Stimulated activated CD8-positive, alpha-beta memory T cell treated with anti-CD3 and anti-CD28 coated beads, Interleukin-12 subunit alpha, Interleukin-12 subunit beta, amount 100 ng/mL, for 1 hour (primary cell): ENCODE measurements at regions not wholly inside any gene's neighbourhood (a gene's known extent, or its start where the extent isn't known, plus 50 kb on each side); places are given as distances from the start of the nearest gene placed in this dataset.

Experiments
- DNase-seq: peaks from one replicate; pipeline ENCODE4 v3.0.0-alpha.2; 2020; ENCODE audit warnings: low read depth

GRCh38 chr16:86158688-86159360 lies 259.9 kb downstream of the IRF8 start:
- DNase-seq, result no peak

DNA sequence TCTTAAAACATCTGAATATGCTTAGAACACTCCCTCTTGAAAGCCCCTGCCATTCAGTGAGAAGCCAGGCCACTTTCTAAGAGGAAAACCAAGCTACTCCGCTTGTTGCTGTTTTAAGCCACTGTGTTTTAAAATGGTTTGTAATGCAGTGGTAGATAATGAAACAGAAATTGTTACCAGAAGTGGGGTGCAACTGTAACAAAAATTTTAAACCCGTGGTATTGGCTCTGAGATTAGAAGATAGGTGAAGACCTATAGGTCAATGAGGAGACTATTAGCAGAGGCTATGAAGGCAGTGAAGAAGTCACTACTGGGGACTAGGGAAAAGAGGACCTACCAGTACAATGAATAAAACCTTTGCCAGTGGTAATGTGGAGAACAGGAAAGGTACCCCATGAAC lies 266.5 kb downstream of the IRF8 start:
- DNase-seq, result no peak

- DNase-seq, result no peak
Observed at GRCh38 chr16:86166414-86166813, 267.5 kb downstream of the IRF8 start.

GRCh38 chr16:86167061-86167460 lies 268.1 kb downstream of the IRF8 start:
- DNase-seq, result no peak

- no peak for DNase-seq
Observed at GRCh38 chr16:86170720-86171119, 271.8 kb downstream of the IRF8 start.

- no peak for DNase-seq
Observed at GRCh38 chr16:86171329-86171728, 272.4 kb downstream of the IRF8 start.

DNA sequence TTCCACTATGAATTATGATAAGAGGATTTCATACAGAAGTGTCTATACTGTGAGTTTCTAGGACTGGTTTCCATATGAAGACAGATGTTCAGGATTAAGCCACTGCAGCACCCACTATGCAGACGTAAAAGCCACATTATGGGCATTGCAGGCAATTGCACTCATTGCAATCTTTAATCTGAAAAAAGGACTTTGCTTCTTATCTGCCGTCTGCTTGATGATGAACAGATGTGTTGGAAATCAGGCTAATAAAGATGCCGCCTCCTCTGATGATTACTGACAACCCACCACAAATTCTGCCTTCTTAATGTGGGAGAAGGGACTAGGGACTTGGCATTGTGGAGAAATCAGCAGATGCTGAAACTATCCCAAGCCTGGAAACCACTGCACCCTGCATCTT lies 276.9 kb downstream of the IRF8 start:
- DNase-seq, result no peak

GRCh38 chr16:86176462-86176861 lies 277.5 kb downstream of the IRF8 start:
- no peak for DNase-seq

DNA sequence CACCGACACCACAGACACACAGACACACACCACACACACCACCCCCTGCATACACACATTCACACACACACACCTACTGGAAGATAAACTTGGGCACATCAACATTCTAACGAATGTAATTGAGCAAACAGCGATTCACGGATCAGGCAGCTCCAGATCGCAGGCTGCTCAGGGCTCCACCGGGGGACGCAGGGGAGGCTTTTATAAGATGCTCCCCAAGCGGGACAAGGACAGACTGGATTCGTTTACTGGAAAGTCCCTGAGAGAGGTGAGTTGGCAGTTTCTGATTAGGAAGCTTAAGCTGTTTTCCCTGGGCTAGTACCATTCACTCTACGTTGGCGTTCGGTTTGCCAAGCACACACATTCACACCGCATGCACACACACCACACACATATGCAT lies 281.3 kb downstream of the IRF8 start:
- no peak for DNase-seq

GRCh38 chr16:86180780-86181179 lies 281.8 kb downstream of the IRF8 start:
- DNase-seq, result no peak

DNA sequence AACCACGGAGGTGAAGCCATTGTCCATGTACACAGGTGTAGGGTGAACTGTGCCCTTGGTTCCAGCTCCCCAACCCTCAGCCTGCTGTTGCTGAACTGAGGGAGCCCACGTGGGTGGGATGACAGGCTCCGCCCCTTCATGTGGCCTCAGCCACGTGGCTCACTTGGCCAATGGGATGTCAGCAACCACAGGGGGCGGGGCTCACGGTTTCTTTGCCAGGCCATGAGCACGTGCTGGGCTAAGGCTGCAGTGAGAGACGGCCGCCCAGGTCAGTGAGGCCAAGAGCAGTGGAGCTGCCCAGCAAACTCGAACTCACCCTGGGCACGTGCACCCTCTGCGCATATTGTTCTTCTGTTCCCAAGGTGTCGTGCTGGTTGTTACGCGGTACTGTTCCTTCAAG lies 282.6 kb downstream of the IRF8 start:
- DNase-seq, result no peak

- DNase-seq, result no peak
Observed at GRCh38 chr16:86184185-86184584, 285.2 kb downstream of the IRF8 start.

DNA sequence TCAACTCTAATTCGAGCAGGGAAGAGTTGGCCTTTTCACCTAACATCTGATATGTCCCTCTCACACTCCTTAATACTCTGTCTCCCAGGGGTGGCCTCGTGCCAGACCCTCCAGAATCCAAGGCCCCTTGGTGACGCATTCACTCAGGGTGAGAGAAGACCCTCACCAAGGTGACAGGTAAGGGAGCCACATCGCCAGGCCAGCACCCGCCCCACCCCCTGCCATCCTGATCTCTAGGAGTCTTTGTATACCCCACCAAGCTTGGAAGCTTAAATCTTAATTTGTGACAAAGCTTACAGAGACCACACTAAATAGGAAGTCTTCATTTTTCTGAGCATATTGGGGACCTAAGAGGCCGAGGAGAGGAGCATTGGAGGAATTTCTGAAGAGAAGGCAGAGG lies 286.1 kb downstream of the IRF8 start:
- DNase-seq, result no peak

- DNase-seq, result no peak
Observed at GRCh38 chr16:86186313-86186712, 287.4 kb downstream of the IRF8 start.

DNA sequence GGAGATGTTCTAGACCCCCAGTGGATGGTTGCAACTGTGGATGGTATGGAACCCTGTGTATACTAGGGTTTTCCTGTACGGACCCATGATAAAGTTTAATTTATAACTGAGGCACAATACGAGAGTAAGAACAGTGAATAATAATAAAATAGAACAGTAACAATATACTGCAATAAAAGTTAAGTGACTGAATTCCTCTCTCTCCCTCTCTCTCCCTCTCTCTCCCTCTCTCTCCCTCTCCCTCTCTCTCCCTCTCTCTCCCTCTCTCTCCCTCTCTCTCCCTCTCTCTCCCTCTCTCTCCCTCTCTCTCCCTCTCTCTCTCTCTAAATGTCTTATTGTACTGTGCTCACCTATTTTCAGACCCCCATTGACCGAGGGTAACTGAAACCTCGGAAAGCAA lies 291.0 kb downstream of the IRF8 start:
- DNase-seq, result no peak

GRCh38 chr16:86191663-86192062 lies 292.7 kb downstream of the IRF8 start:
- DNase-seq, result no peak

GRCh38 chr16:86193528-86194193 lies 294.7 kb downstream of the IRF8 start:
- no peak for DNase-seq

GRCh38 chr16:86195863-86196630 lies 297.1 kb downstream of the IRF8 start:
- DNase-seq, result no peak

DNA sequence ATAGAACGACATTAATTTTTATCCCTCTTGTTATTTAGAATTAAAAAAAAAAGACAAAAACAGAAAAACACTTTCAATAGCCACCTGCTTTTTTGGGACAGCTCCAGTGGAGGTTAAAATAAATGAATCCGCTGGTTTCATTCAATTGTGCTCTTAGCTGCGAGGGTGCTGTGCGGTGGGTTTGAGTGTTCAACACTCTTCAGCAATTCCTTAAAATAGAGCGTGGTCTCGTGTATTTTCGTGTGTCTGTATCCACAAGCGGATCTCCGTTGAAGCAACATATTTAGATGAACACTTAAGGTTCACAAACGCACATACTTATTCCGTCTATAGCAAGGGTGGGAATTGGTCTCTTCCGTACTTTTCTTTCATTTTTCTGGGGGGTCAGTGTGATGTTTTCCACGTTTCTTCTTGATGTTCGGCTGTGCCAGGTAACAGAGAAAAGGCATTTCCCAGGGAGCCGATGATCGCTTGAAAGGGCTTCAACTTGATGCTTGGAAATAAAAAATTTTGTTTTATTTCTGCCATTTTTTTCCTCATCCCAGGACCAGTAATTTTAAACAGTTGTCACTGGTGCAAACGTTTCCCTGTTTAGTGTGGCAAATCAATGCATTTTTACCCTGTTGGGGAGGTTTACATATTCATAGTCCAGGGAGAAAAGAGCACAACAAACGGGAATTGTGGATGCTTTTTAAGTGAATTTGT lies 297.9 kb downstream of the IRF8 start:
- no peak for DNase-seq

- no peak for DNase-seq
Observed at GRCh38 chr16:86198206-86199118, 299.5 kb downstream of the IRF8 start.

DNA sequence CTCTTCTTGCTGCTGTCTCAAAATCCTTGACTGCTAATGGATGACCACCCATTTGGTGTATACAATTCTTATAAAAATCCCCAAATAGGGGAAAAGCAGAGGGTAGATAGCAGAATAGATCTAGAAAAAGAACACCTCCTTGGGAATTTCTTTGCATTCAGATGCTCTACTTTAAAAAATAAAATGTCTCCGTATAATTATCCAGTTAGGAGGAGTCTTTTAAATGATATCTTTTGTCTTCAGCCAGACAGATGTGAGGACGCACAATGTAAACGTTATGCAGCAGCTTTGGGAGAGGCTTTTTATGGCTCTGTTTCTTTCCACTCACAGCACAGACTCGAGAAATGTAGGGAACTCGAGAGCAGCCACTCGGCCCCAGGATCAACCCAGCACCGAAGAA lies 300.2 kb downstream of the IRF8 start:
- no peak for DNase-seq
